Erythroblast (primary cell): ENCODE measurements at regions not wholly inside any gene's neighbourhood (a gene's known extent, or its start where the extent isn't known, plus 50 kb on each side); places are given as distances from the start of the nearest gene placed in this dataset.

Experiments used
- GATA1 ChIP-seq: IDR thresholded peaks from 2 replicates; pipeline ENCODE4 v1.6.1; 2011; ENCODE audit warnings: low read depth, mild to moderate bottlenecking, control low read depth, low read length, moderate library complexity
- POLR2A ChIP-seq: IDR thresholded peaks from 2 replicates; pipeline ENCODE4 v1.6.1; 2011; ENCODE audit warnings: mild to moderate bottlenecking, low read length

- TF ChIP-seq POLR2A (no peak), GATA1 (no peak)
These were observed 66.6 kb upstream of the TP53I11 start for GRCh38 chr11:45017329-45017728.
